ENCODE measurements at regions not wholly inside any gene's neighbourhood (a gene's known extent, or its start where the extent isn't known, plus 50 kb on each side); places are given as distances from the start of the nearest gene placed in this dataset.

DNA sequence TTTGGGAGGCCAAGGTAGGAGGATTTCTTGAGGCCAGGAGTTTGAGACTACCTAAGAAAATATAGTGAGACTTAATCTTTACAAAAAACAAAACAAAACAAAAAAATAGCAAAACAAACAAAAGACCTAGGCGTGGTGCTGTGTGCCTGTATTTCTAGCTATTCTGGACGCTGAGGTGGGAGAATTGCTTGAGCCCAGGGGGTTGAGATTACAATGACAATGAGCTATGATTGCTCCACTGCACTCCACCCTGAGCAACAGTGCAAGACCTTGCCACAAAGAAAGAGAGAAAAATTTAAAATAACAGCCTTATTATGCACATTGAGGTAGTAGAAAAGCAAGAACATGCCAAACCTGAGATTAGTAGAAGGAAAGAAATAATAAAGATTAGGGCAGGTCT is 657.7 kb downstream of the PDHA2 start:
- Histone ChIP-seq H3K27ac (ENCODE audit: low read length in 2 of 2) (no peak overlapping the region), H3K4me3 (ENCODE audit: control extremely low read depth in 1 of 5, extremely low read depth in 1 of 5, insufficient read depth in 1 of 5, low read depth in 2 of 5, low read length in 4 of 5) (no peak overlapping the region), H2AFZ (ENCODE audit: insufficient read depth, low read depth, low read length, poor library complexity, severe bottlenecking) (no peak overlapping the region), H4K20me1 (ENCODE audit: control insufficient read depth, insufficient read depth, low read length, poor library complexity, severe bottlenecking) (no peaks in the 10 kb centered on the region), H3K36me3 (replicated peaks in 1 of 2; ENCODE audit: control extremely low read depth in 1 of 2, control insufficient read depth in 1 of 2, extremely low read depth in 1 of 2, insufficient read depth in 2 of 2, low read length in 1 of 2) (no peaks in the 10 kb centered on the region), H3K4me2 (replicated peaks; ENCODE audit: low read depth, low read length, poor library complexity, severe bottlenecking) (no peak overlapping the region), H3K9ac (ENCODE audit: low read length) (no peak overlapping the region), H3K9me3 (ENCODE audit: control extremely low read depth in 1 of 3, control insufficient read depth in 2 of 3, insufficient read depth in 1 of 3, low read length in 2 of 3) (peaks cover 0 to 4% (median 2%) of the 10 kb centered on the region in 3 donors), H3K27me3 (replicated peaks in 1 of 4; ENCODE audit: control extremely low read depth in 1 of 4, control insufficient read depth in 3 of 4, insufficient read depth in 4 of 4, low read length in 3 of 4) (no peaks in the 10 kb centered on the region), H3K79me2 (ENCODE audit: control insufficient read depth, insufficient read depth, low read length) (no peaks in the 10 kb centered on the region), H3K4me1 (ENCODE audit: control insufficient read depth in 2 of 2, insufficient read depth in 2 of 2, low read length in 2 of 2) (no peaks in the 10 kb centered on the region)
- POLR2A ChIA-PET = no interaction called here
- WGBS (ENCODE audit: insufficient coverage) = no CpG with 5 or more reads among the region's 2 CpGs
- CTCF ChIA-PET = no interaction called here
- H3K9me3 Mint-ChIP-seq (ENCODE audit: insufficient read depth) = peaks cover 7% of the 10 kb centered on the region
- ATAC-seq (ENCODE audit: low read depth) (no peak), DNase-seq (no peak)
- TF ChIP-seq, protein P1, sequence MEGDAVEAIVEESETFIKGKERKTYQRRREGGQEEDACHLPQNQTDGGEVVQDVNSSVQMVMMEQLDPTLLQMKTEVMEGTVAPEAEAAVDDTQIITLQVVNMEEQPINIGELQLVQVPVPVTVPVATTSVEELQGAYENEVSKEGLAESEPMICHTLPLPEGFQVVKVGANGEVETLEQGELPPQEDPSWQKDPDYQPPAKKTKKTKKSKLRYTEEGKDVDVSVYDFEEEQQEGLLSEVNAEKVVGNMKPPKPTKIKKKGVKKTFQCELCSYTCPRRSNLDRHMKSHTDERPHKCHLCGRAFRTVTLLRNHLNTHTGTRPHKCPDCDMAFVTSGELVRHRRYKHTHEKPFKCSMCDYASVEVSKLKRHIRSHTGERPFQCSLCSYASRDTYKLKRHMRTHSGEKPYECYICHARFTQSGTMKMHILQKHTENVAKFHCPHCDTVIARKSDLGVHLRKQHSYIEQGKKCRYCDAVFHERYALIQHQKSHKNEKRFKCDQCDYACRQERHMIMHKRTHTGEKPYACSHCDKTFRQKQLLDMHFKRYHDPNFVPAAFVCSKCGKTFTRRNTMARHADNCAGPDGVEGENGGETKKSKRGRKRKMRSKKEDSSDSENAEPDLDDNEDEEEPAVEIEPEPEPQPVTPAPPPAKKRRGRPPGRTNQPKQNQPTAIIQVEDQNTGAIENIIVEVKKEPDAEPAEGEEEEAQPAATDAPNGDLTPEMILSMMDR (IDR thresholded peaks at IDR 0.05) = no peak
- TF ChIP-seq EZH2 (IDR thresholded peaks at IDR 0.05; ENCODE audit: borderline replicate concordance, insufficient read depth, low read depth, low read length, poor library complexity, severe bottlenecking) = no peak
- H3K4me1 Mint-ChIP-seq = no peaks in the 10 kb centered on the region
- no peaks in the 10 kb centered on the region for H3K27me3 Mint-ChIP-seq
- intact Hi-C loops (cut with micrococcal nuclease) = no loop called here
- no peak overlapping the region for H3K27ac Mint-ChIP-seq
- H3K4me3 Mint-ChIP-seq = no peak overlapping the region

GRCh38 chr4:96504386-96504785 is 664.5 kb downstream of the PDHA2 start:
- Mint-ChIP-seq H3K27me3 (no peaks in the 10 kb centered on the region), H3K4me1 (no peaks in the 10 kb centered on the region), H3K4me3 (no peak overlapping the region), H3K27ac (no peak overlapping the region), H3K9me3 (ENCODE audit: insufficient read depth) (peaks cover under 1% of the 10 kb centered on the region)
- intact Hi-C loops (cut with micrococcal nuclease) = no loop called here
- Histone ChIP-seq H3K27me3 (replicated peaks in 1 of 4; ENCODE audit: control extremely low read depth in 1 of 4, control insufficient read depth in 3 of 4, insufficient read depth in 4 of 4, low read length in 3 of 4) (no peaks in the 10 kb centered on the region), H3K4me3 (ENCODE audit: control extremely low read depth in 1 of 5, extremely low read depth in 1 of 5, insufficient read depth in 1 of 5, low read depth in 2 of 5, low read length in 4 of 5) (no peak overlapping the region), H3K79me2 (ENCODE audit: control insufficient read depth, insufficient read depth, low read length) (no peaks in the 10 kb centered on the region), H3K9ac (ENCODE audit: low read length) (no peak overlapping the region), H3K4me2 (replicated peaks; ENCODE audit: low read depth, low read length, poor library complexity, severe bottlenecking) (no peak overlapping the region), H3K27ac (ENCODE audit: low read length in 2 of 2) (no peak overlapping the region), H4K20me1 (ENCODE audit: control insufficient read depth, insufficient read depth, low read length, poor library complexity, severe bottlenecking) (no peaks in the 10 kb centered on the region), H3K9me3 (ENCODE audit: control extremely low read depth in 1 of 3, control insufficient read depth in 2 of 3, insufficient read depth in 1 of 3, low read length in 2 of 3) (no peaks in the 10 kb centered on the region), H3K36me3 (replicated peaks in 1 of 2; ENCODE audit: control extremely low read depth in 1 of 2, control insufficient read depth in 1 of 2, extremely low read depth in 1 of 2, insufficient read depth in 2 of 2, low read length in 1 of 2) (no peaks in the 10 kb centered on the region), H2AFZ (ENCODE audit: insufficient read depth, low read depth, low read length, poor library complexity, severe bottlenecking) (no peak overlapping the region), H3K4me1 (ENCODE audit: control insufficient read depth in 2 of 2, insufficient read depth in 2 of 2, low read length in 2 of 2) (no peaks in the 10 kb centered on the region)
- DNase-seq (no peak), ATAC-seq (ENCODE audit: low read depth) (no peak)
- CTCF ChIA-PET = no interaction called here
- TF ChIP-seq EZH2 (IDR thresholded peaks at IDR 0.05; ENCODE audit: borderline replicate concordance, insufficient read depth, low read depth, low read length, poor library complexity, severe bottlenecking) = no peak
- TF ChIP-seq, protein P1 (IDR thresholded peaks at IDR 0.05) = no peak
- WGBS (ENCODE audit: insufficient coverage) = 67% methylated on average over 1 of the region's 5 CpGs
- POLR2A ChIA-PET = no interaction called here
